Loucy (cell line): ENCODE measurements at regions not wholly inside any gene's neighbourhood (a gene's known extent, or its start where the extent isn't known, plus 50 kb on each side); places are given as distances from the start of the nearest gene placed in this dataset.

Source experiments
- EZH2phosphoT487 ChIP-seq: fragments of 200-600 bp; IDR thresholded peaks from 2 replicates; pipeline ENCODE4 v1.6.1; 2018; ENCODE audit warnings: antibody characterized with exemption, mild to moderate bottlenecking, moderate library complexity, borderline replicate concordance
- TF ChIP-seq, protein P1 (sequence below): fragments of 200-600 bp; sonication (generic); conservative IDR thresholded peaks from 2 replicates; pipeline ENCODE4 v1.5.1; 2014; ENCODE audit warnings: mild to moderate bottlenecking, antibody characterized with exemption, low read length

DNA sequence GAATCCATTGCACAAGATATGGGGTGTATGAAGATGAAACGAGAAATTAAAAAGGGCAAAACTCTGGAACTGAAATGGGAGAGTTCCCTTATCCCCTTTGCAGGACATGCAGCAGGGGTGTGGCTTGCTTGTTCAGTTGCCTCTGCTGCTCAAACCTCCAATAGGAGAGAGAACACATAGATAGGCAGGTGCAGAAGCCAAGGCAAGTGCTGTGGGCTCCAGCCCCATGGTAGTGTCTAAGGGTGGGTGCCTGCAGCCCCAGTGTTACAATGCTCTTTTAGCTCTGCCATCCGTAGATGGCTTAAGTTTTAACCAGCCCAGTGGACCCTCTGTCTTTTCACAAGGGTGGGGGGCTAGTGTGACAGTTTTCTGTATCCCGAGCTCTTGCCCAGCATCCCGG lies 69.7 kb downstream of the CMAS start:
- TF ChIP-seq, protein P1, sequence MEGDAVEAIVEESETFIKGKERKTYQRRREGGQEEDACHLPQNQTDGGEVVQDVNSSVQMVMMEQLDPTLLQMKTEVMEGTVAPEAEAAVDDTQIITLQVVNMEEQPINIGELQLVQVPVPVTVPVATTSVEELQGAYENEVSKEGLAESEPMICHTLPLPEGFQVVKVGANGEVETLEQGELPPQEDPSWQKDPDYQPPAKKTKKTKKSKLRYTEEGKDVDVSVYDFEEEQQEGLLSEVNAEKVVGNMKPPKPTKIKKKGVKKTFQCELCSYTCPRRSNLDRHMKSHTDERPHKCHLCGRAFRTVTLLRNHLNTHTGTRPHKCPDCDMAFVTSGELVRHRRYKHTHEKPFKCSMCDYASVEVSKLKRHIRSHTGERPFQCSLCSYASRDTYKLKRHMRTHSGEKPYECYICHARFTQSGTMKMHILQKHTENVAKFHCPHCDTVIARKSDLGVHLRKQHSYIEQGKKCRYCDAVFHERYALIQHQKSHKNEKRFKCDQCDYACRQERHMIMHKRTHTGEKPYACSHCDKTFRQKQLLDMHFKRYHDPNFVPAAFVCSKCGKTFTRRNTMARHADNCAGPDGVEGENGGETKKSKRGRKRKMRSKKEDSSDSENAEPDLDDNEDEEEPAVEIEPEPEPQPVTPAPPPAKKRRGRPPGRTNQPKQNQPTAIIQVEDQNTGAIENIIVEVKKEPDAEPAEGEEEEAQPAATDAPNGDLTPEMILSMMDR = no peak
- no peak for TF ChIP-seq EZH2phosphoT487
